Activated CD4-positive, alpha-beta T cell treated with anti-CD3 and anti-CD28 coated beads for 48 hours (primary cell): ENCODE measurements at regions not wholly inside any gene's neighbourhood (a gene's known extent, or its start where the extent isn't known, plus 50 kb on each side); places are given as distances from the start of the nearest gene placed in this dataset.

Source experiments
- DNase-seq: peaks from one replicate; pipeline ENCODE4 v3.0.0-alpha.2; 2020

DNA sequence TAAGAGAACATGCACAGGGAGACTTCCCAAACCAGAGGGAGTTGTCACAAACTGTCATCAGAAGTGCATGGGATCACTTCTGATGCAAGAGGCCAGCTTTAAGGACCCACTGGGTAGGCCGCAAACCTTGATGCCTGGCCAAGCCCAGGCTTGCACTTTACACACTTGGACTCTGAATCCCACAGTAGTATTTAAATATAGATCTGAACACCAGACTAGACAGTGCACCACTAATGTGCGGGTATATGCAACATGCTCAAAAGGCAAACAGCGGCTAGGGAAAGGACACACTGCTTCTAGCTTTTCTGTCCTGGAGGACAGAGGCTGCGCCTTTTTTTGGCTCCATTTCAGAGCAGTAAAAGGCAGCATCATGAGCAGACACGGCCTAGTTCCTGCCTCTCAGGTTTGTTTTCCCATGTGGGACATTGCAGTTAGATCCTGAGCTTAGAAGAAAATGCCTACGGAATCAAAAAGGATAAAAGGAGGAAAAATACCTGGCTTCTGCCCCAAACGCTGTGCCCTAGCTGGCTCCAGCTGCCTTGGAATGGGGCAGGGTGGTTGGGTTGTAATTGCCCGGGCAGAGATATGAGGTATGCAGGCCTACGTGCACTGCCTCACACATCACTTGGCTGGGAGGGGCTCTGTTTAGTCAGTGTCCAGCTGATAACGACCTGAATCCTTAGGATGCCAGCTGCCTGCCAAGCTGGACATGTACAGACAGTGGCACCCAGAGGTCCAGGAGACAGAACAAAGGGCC lies 84.5 kb upstream of the EGLN3 start:
- no peak for DNase-seq

DNA sequence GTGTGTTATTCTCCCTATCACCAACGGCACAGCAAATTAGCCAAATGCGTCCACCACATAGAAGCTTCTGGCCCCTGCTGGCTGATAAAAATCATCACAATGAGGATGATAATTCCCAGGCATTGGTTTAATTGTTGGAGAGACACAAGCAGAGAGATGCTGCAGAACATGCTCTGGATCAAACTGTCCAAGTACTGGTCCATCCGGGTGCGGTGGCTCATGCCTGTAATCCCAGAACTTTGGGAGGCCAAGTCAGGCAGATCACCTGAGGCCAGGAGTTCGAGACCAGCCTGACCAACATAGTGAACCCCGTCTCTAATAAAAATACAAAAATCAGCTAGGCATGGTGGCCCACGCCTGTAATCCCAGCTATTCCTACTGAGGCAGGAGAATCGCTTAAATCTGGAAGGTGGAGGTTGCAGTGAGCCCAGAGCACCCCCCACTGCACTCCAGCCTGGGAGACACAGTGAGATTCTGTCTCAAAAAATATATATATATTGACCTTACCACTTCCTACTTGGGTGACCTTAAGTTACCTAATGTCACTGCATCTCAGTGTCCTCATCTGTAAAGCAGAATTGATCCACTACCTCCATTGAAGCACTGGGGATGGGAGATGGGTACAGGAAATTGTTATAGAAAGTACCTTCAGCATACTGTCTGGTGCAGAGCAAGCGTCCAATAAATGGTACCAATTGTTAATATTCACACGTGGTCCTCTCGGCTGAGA lies 83.7 kb upstream of the EGLN3 start:
- no peak for DNase-seq

DNA sequence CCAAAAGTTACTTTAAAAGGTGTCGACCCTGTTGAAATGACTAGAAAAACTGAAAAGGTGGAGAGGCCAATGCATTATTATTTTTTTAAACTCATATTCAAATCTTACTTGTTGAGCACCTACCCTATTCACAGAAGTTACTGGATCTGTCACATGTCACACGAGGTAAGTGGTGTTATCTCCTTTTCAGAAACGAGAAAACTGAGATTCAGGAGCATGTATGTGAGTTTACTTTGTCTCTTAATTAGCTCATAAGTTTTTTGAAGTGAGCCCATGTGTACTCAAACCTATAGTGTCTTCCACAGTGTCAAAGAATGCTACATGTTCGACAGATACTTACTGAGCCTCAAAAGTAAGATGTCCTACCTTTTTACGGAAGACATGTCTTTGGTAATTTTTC lies 81.8 kb upstream of the EGLN3 start:
- no peak for DNase-seq

DNA sequence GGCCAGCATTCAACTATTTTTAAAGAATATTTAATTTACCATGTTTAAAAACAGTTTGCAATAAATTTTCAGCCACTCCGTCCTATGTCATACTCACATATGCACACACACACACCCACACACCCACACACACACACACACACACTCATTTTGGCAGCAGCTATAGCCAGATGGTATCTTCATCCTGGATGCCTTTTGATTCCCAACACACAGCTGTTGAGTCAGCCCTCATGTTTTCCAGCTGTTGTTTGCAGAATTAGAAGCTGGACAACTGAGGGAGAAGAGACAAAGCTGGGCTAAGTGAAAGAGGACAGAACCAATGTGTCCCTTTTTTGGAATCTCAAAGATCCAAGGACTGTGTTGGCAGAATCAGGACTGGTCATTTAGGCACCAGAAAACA lies 80.0 kb upstream of the EGLN3 start:
- no peak for DNase-seq

DNA sequence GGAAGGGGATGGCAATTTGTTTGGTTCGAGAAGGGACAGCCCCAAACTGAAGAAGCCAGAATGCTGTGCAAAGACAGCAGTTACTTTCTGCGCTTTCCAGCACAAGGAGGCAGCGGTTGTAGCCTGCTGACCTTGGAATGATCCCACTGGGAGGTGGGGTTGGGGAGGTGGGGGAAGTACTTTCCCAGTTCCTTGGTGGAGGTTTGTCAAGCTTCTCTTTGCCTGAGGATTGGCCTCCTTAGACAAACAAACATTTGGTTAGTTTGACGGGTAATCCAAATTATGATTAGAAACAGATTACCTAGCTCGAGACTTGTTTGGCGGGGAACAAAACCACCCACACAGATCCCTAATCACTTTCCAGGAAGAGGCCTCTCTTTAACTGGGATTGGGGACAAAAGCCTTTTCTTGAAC lies 79.1 kb upstream of the EGLN3 start:
- DNase-seq: no peak

DNA sequence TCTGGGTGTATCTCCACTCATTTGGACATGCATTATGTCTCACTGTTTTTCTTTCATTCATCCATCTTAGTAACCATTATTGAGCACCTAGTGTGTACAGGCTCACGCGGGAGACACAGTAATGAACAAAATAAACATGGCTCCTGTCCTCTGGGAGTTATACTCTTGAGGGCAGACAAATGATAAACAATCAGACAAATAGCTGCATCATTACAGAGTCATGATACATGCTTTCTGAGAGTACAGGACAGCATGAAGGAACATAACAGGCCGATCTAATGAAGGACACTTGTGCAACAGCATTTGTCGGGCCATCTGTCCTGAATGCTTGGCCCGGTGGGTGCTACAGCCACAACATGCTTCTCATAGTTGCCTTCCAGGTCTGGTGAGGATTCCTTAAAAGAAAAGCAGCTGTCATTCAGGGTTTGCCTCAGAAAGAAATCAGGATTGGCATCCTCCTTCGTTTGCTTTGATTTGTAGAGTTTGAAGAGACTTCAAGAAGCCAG lies 77.2 kb upstream of the EGLN3 start:
- no peak for DNase-seq

DNA sequence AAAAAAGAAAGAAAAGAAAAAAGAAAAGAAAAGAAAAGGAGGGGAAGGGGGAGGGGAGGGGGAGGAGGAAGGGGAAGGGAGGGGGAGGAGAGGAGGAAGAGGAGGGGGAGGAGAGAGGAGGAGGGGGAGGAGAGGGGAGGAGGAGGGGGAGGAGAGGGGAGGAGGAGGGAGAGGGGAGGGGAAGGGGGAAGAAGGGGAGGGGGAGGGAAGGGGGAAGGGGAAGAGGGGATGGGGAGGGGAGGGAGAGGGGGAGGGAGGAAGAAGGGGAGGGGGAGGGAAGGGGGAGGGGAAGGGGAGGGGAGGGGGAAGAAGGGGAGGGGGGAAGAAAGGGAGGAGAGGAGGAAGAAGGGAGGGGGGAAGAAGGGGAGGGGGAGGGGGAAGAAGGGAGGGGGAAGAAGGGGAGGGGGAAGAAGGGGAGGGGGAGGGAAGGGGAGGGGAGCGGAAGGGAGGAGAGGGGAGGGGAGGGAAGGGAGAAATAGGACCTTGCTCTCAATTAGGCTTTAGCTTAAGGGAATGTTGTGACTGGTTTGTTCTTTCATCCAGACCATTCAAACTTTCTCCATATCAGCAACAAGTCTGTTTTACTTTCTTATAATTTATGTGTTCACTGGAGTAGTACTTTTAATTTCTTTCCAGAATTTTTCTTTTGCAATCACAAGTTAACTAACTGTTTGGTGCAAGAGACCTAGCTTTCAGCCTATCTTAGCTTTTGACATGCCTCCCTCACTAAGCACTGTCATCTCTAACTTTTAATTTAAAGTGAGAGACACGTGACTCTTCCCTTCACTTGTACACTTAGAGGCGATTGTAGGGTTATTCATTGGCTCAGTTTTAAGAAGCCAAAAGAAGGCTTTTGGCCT lies 76.5 kb upstream of the EGLN3 start:
- DNase-seq: no peak

DNA sequence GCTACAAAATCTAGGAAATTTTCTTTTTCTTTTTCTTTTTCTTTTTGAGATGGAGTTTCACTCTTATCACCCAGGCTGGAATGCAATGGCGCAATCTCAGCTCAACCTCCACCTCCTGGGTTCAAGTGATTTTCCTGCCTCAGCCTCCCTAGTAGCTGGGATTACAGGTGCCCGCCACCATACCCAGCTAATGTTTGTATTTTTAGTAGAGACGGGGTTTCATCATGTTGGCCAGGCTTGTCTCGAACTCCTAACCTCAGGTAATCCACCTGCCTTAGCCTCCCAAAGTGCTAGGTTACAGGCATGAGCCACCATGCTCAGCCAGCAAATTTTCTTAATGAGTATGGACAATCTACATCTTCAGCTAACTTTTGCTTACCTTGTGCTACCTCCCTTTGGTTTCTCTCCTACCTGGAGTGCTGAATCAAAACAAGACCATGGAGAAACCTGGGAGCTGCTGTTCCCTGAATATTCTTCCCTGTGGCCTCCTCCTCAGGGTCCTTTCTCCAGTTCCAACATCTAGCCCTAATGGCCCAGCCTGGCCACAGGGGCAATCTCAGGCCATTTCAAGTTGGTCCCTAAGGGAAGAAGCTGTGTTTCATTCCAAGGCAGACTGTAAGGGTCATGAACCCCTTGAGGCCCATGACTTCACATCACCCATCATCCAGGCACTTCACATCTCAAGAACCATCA lies 74.6 kb upstream of the EGLN3 start:
- DNase-seq: no peak

DNA sequence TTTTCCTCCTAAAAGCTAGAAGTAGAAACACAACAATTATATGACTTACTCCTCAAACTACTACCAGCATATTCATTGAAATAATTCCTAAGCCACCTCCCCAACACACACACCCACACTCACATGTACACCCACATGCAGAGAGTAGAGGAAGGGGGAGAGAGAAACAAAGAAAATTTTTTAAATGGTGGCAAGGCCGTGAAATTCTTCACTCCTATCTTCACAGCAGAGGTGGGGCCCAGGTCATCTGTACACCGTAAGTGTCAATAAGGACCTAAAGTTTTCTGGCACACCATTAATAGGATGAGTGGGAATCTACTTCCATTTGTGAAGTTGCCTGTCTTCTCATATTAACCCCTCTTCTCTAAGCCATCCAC lies 73.9 kb upstream of the EGLN3 start:
- no peak for DNase-seq

DNA sequence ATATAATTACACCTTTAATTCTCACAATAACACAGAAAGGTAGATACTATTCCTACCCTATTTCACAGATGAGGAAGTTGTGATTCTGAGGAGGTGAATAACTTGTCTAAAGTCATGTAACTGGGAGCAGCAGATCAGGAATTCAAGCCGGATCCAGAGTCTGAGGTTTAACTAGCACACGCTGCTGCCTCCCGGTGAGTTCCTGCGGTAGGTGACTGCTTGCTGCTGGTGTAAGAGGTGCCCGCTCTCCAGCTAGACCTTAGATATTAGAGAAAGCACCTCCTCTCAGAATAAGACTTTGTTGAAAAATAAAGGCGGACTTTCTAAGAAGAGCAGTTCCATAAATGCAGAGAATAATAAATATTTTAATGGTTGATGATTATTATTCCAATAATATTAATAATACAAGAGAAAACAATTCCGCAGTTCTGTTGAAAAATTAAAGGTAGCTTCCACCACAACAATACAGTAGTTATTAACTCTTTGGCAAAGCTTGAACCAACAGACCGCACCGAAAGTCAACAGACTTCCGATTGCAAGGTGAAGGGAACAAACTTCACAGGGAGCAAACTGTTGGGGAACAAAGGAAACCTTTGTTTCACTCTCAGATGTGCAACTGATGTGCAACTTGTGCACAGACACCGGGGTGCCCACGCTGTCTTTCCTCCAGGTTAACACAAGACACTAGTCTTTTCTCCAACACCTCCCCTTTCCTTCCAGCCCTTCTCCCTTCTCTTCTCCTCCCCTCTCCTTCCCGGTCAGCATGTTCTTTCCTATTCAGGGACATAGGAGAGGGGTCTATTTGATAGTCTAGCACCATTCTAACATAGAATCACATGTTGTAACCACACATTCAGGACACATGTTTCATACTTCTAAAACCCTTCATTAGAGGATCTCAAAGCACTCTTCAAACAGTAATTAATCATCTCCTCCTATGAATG lies 73.2 kb upstream of the EGLN3 start:
- no peak for DNase-seq

DNA sequence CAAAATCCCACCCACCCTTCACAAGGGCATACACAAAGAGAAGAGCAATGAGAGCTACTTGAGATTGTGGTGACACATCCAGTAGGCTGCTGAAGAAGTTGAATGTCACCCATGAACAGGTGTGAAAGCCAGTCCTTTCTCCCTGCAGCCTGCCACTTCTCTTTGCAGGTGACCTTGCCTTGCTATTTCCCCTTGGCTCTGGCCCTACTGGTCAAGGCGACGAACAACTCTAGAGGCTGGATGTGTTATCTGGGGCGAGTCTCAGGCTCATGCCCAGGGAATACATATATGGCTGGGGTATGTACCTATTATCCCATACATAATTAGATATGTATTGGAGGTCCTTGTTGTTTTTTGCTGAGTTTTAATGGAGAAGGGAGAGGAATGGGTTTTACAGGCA lies 70.2 kb upstream of the EGLN3 start:
- DNase-seq: no peak

DNA sequence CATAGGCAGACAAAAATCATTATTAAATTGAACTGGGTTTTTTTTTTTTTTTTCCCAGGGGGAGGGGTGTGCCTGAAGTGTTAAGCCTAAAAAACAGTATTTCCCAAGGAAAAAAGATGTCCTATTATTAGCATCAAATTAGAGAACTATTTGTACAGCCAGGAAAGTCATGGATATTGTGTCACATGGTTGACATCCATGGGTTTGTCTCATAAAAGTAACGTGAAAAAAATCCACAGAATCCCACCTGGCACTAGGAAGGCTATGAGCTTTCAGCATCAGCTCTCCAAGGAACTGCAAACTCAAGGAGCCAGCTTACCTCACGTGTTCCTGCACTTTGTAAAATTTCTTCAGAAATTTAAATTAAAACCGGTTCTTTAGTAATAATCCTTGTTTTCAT lies 69.1 kb upstream of the EGLN3 start:
- DNase-seq: no peak

DNA sequence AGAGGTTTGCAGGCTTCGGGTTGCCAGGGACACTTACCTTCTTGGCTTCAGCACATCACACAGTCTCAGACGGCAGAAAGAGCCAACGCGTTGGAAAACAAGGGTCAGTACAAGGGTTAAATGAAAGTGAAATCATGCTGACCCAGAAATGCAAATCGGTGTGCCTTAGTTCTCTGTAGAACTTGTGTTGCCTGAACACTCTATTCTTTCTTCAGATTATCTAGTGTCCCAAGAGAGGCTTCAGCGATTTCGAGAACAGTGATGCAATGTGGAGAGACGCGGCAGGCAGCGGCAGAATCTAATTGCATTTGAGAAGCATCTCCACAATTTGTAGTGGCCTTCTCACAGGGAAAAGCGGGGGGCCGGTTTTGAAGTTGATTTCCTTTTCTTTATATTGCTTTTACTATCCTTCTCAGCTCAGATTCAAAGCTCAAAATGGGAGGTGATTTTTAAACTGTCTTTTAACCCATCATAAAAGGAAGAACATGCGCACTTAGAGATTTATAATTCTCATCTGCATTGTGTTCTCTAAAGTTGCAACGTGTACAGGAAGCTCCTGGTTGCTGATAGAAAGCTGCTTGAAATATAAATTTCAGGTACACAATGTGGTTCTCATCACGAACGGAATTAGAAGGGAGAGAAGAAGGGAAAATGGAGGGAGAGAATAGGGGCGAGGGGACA lies 67.8 kb upstream of the EGLN3 start:
- no peak for DNase-seq

DNA sequence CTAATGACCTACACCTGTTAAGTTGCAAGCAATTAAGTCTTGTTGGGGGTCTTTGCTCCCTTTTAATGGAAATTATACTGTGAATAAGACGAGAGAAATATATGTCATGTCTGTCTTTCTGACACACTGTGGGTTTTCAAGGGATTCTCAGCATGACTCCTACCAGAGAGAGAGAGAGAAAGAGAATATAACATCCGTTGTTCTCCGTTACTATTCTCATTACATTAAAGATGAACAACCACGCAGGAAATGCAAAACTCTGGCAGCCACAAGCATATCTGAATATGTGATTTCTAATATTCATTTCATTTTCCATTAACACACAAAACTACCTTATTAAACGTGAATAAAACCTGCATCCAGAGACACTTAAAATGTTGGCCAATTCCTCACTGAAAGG lies 67.3 kb upstream of the EGLN3 start:
- no peak for DNase-seq

DNA sequence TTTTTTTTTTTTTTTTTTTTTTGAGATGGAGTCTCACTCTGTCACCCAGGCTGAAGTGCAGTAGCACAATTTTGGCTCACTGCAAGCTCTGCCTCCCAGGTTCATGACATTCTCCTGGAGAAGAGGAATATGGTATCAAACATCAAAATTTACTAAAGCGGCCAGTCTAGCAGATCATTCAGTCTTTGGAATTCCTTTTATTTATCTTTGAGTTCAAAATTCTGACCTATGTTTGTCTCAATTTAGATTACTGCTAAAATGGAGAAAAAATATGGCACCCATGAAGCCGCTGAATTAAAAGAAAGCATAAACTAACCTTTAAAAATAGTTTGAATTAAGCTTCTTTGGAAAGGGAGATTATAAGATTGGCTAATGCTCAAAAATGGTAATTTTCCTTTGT lies 64.5 kb upstream of the EGLN3 start:
- DNase-seq: no peak

DNA sequence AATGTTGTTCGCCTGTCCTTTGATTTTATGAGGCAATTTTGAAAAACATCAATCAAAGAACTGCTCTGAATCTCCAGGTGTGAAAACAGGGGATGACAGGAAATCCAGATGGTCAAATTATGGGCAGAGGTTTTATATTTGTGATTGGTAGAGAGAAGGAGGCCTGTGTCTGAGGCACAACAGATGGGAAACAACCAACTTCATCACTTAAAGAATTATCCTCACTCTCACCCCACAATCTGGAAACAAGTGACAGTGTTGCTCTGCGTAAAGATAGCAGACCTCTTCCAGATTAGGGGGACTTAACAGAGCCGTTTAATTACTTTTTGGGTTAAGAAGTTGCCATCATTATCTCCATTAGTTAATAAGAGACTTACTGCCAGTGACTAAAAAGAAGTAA lies 64.1 kb upstream of the EGLN3 start:
- DNase-seq: no peak

DNA sequence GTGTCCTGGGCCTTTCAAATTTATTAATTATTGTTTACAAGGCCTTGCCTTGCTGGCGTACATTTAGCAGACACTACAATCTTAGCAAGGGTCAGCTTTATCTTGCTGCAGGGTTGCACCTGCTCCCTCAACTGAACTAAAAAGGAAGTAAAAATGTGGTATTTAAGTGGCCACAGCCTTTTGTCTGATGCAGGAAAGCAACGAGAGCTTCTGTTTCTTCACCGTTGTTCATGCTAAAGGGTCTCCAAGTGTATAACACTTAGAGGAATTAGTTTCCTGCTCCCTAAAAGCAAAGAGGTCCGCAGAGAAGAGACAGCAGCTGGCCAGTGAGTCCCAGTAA lies 62.8 kb upstream of the EGLN3 start:
- no peak for DNase-seq

DNA sequence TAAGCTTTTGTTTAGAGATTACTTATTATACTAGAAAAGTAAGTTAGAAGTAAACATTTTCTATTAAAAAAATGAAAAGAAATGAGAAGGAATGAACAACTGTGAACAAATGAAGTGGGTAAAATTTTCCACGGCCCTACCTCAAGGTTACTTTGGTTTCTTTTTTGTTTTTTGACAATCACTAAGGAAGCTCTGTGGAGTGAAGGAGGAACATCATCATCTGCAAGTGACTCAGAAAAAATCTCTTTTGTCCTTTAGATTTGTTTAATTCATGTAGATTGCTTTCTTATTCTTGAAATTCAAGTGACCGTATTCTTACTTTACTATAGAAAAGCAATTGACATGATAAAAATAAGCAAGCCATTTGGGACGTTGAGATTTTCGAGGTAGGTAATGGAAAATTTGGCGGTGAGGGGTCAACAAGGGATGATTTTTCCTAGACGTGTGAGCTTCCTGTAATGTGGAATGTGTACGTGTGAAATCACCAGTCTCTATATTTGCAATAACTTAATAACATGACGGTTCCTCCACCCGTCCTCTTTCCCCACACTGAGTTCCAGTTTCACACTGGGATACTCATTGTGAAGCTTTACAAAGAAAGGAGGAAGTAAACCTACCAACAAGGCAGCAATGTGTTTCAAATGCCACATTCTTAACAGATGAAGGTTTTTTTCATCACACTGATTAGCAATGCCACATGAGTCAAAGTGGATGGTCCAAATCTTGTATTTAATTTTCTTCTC lies 62.3 kb upstream of the EGLN3 start:
- no peak for DNase-seq

DNA sequence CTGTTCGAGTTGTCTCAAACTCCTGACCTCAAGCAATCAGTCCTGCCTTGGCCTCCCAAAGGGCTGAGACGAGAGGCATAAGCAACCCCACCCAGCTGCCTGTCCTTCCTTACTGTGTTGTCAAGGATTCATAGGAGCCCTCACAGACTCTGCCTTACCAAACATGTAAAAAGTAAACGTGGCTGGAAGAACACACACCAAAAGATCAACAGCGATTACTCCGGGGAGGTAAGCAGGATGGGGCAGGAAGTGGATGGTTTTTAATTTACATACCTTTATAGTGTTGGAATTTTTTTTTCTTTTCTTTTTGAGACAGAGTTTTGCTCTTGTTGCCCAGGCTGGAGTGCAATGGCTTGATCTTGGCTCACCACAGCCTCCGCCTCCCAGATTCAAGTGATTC lies 61.5 kb upstream of the EGLN3 start:
- DNase-seq: no peak

DNA sequence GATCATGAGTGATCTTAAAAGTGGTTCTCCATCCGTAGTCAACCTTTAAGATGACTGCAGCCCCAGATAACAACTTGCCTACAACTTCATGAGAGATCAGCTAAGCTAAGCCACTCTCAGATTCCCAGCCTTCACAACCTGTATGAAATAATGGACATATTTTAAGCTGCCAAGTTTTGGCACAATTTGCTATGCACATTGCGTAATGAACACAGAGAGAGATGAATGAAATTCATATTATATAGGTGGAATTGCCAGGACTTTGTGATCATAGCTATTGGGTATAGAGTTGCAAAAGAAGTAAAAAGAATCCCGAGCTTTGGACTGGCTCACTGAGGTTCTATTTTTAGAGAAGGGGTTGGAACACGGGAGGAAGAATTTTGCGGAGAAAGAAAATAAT lies 59.1 kb upstream of the EGLN3 start:
- DNase-seq: no peak

DNA sequence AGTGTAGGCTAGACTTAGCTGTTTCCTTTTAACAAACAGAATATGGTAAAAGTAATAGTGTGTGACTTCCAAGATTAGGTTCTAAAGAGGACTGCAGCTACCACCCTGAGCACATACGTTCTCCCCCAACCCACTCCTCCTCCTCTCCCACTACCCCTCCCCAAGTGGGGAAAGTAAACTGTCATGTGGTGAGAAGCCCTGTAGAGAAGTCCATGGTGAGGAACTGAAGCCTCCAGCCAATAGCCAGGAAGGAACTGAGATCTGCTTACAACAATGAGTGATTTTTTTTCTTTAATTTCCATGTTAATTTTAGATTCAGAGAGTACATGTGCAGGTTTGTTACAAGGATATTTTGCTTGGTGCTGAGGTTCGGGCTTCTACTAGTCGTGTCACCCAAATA lies 57.0 kb upstream of the EGLN3 start:
- no peak for DNase-seq
